Endothelial cell of hepatic sinusoid (primary cell): ENCODE measurements at regions not wholly inside any gene's neighbourhood (a gene's known extent, or its start where the extent isn't known, plus 50 kb on each side); places are given as distances from the start of the nearest gene placed in this dataset.

ENCODE experiments used
- in situ Hi-C: cut with HindIII; loops from 2 replicates; pipeline ENCODE4 v1.10.0; 2017; ENCODE audit warnings: low sequenced_read_pairs

DNA sequence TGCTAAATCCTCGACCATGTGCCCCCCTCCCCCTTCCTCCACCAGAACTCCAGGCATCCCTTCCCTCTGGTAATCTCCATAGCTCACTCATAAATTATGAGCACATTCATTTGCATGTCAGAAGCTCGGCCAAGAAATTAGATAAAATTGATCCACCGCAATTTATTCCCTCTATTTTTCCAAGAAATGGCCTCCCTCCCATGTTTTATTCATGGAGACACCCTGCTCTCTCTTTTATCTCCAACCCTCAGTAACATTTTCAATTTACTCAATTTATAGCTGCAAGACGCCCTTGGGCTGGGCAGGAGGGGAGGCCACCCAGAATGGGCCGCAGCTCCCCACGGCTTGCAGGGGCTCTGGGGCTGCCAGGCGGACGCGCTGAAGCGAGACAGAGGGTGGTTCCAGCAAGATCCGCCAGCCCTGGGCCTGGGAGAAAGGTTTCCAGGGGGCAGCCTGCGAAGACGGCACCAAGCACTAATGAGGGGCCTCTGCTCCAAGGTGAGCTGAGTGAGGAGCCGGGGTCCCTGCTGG is 54.7 kb upstream of the ZNF423 start:
- in situ Hi-C loops: loop anchor here (25.0 kb wide), 1 partner anchor 498 kb away; no protein-coding TSS in a partner anchor

DNA sequence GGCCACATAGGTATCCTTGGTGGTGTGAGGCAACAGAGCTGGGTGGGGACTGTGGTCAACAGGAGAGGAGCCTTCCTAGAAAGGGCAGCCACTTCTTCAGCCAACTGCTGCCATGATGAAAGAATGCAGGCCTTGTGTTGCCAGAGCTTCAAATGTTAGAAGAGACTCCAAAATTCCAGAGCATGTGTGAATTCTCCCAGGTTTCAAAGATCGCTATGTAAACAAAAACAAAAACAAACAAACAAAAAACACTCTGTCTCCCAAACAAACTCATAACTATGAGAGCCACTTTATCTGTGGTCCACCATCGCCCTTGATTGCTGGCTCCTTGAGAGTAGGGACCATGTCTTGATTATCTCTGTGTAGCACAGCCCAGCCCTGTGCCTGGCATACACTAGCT is 55.5 kb upstream of the ZNF423 start:
- in situ Hi-C loops: loop anchor here (25.0 kb wide), 1 partner anchor 499 kb away; no protein-coding TSS in a partner anchor

DNA sequence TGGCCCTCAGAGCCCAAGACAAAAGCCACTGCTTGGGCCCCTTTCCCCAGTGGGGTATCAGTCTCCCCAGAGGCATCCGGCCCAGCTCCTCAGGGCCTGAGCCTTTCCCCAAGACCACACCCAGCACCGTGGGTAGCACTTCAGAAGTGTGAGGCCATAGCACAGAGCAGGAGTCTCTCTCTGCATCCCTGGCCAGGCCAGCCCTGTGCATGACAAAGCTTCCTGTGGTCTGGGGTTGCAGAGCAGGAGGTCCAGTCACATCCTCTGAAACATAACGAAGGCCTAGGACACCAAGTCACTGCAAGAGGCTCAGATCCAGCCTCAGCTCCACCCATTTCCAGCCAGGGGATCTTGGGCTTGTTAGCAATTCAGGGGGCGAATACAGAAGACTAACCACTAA is 56.8 kb upstream of the ZNF423 start:
- in situ Hi-C loops: loop anchor here (25.0 kb wide), 1 partner anchor 500 kb away; no protein-coding TSS in a partner anchor

DNA sequence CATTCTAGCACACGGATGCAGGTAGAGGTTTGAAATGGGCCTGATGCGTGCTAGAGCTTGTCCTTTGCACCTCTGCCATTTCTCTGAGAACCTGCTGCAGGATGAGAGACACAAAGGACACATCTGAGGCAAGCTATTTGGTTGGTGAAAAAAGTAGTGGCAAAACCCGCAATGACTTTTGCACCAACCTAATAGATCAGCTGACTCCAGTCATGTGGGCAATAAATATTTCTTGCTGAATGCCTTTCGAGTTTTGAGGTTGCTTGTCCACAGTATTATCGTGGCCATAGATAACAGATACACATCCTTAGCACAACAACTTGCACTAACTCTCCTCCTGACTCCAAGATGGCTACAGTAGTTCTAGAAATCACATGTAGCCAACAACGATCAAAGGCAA is 57.8 kb upstream of the ZNF423 start:
- in situ Hi-C loops: loop anchor here (25.0 kb wide), 1 partner anchor 501 kb away; no protein-coding TSS in a partner anchor

DNA sequence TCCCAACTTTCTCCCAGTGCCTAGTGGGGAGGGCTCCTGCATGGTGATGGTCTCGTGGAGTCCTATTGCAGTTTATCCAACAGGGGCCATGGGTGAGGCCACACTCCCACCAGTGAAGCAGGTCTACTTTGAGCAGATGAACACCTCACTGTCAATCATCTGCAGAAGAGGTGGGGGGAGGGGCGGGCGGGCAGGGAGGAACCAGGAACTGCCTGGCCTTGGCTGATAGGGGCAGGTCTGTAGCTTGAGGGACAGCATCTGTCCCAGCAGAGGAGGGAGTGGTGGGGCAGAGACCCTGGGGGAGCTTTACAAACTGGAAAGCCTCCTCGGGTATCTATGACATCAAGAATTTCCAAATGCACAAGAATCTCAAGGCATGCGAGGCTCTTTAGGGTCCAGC is 58.7 kb upstream of the ZNF423 start:
- in situ Hi-C loops: loop anchor here (25.0 kb wide), 1 partner anchor 502 kb away; no protein-coding TSS in a partner anchor

DNA sequence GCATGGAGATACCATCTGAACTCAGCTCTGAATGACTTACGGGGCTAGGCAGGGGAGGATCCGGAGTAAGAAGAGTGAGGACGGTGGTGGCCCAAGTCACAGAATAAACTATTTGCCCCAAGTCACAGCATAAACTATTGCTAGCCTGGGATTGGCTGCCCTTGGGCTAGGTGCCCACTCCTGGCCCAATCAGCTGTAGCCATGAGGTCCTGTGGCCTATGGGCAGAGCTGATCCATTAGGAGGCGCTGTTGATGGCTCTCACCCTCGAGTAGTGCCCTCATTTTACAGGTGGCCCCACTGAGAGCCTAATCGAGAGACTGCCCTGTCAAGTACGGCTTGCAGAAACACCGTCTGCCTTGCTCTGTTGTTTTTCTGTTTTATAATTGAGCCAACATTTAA is 62.3 kb upstream of the ZNF423 start:
- in situ Hi-C loops: loop anchor here (25.0 kb wide), 1 partner anchor 506 kb away; no protein-coding TSS in a partner anchor

DNA sequence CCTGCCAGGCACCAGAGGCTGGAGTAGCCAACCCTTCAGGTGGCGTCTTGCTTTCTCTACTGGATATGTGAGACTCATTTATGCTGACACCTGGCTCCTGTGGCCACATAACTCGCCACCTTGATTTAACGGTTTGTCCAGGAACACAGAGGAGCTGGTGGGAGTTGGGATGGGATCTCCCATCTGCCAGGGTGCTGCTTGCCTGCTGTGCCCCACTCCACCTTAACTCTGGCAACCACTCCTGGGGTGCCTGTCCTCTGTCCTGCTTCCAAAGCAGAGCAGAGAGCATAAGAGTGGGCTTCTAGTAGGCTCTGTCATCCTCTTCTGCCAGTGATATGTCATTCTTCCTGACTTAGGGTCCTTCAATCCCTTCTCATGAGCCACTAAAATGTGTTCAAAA is 63.4 kb upstream of the ZNF423 start:
- in situ Hi-C loops: loop anchor here (25.0 kb wide), 1 partner anchor 507 kb away; no protein-coding TSS in a partner anchor

DNA sequence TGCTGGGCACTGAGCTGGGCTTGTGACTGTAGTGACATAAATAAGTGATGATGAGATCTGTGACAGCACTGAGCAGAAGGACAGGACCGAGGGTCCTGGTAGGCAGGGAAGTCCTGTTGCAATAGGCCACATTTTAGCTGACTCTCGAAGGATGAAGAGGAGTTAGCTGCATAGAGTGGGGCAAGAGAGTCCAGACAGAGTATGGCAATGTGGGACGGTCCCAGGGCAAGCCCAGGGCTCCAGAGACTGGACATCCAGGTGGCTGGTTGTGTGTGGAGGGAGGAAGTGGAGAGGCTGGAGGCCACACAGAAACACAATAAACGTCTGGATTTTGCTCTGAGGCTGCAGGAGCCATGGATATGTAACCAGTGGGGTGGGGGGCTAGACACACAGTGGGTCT is 64.5 kb upstream of the ZNF423 start:
- in situ Hi-C loops: loop anchor here (25.0 kb wide), 1 partner anchor 508 kb away; no protein-coding TSS in a partner anchor

DNA sequence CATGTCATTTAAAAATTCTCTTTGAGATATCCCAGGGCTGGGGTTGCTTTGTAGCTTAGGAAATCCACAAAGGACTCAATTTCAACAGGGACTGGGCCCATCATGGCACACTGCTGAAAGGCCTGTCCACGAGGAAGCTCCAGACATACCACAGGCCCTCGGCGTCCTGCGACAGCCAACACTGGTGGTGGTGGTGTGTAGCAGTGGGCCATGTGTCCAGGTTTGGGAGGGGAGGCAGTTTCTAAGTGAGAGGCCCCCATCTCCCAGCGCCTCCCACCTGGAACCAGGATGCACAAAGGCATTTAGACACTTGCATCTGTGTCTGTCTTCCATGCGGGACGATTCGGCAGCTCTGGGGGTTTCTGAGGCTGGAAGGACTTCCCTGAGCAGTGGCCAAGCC is 65.2 kb upstream of the ZNF423 start:
- in situ Hi-C loops: loop anchor here (25.0 kb wide), 1 partner anchor 509 kb away; no protein-coding TSS in a partner anchor

DNA sequence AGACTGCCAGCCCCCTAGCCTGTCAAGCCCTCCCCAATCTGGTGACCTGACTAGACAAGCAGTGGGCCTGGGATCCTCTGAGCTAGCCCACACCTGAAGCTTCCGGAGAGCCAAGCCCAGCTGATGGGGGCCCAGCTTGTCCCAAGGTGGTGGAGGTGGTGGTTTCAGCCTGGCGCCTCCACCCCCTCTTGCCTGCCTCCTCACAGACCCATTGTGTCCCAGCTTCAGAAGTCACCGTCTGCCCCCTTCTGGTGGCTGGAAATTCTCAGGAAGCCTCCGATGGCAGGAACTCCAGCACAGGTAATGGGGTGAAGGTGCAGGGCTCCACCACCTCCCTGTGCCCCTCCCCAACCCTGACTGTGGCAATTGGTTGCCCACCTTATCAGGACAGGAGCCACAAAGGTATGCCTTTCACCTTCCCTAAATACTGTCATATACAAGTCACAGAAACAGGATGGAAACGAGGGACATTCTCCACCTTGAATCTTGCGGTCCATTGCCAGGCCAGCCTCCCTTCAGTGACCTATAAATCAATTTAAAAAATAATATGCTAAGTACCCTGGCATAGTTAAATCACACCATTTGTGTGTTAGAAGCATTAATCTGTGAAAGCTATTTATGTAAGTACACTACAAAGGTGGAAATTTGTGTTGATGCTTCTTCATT is 66.0 kb upstream of the ZNF423 start:
- in situ Hi-C loops: loop anchor here (25.0 kb wide), 1 partner anchor 510 kb away; no protein-coding TSS in a partner anchor

DNA sequence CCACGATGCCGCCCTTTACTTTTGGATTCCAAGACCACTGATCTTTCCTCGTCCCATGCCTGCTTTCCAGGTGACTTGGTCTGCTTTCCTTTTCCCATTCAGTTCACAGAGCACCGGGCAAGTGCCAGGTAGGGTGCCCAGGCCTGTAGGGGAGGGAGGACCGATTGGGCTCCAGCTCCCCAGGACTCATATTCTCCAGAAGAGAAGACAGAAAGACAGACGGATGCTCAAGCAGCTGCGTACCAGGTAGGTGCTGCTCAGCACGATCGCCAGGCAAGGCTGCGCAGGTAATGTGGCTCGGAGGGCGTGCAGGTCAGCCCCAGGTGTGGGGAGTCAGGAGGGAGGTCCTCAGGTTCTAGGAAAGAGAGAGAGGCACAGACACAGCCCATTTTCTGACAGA is 67.5 kb upstream of the ZNF423 start:
- in situ Hi-C loops: loop anchor here (25.0 kb wide), 1 partner anchor 511 kb away; no protein-coding TSS in a partner anchor

DNA sequence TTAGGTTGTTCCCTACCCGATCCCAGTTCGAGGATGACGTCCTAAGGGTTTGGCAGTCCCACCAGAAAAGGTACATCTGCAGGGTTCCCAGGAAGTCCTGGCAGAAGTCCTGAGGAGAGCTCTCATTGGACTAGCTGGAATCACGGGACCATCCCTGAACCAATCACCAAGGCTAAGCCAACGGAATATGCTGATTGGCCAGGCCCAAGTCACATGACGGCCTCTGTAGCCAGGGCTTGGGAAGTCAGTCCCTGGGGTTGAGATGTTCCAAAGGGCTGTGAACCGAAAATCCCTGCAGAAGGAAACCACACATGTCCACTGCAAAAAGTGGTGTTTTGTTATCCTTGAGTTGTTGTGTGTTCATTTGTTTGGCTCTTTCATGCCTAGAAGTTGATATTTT is 68.2 kb upstream of the ZNF423 start:
- in situ Hi-C loops: loop anchor here (25.0 kb wide), 1 partner anchor 512 kb away; no protein-coding TSS in a partner anchor

DNA sequence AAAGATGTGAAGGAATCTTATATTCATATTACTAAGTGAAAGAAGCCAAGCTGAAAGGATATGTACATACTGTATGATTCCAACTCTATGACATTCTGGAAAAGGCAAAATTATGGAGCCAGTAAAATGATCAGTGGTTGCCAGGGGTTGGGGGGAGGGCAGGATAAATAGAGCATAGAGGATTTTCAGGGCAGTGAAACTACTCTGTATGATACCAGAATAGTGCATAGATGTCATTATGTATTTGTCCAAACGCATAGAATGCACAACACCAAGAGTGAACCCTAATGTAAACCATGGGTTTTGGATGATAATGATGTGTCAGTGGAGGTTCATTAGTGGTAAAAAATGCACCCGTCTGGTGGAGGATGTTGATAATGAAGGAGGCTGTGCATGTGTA is 71.0 kb upstream of the ZNF423 start:
- in situ Hi-C loops: no loop called here

DNA sequence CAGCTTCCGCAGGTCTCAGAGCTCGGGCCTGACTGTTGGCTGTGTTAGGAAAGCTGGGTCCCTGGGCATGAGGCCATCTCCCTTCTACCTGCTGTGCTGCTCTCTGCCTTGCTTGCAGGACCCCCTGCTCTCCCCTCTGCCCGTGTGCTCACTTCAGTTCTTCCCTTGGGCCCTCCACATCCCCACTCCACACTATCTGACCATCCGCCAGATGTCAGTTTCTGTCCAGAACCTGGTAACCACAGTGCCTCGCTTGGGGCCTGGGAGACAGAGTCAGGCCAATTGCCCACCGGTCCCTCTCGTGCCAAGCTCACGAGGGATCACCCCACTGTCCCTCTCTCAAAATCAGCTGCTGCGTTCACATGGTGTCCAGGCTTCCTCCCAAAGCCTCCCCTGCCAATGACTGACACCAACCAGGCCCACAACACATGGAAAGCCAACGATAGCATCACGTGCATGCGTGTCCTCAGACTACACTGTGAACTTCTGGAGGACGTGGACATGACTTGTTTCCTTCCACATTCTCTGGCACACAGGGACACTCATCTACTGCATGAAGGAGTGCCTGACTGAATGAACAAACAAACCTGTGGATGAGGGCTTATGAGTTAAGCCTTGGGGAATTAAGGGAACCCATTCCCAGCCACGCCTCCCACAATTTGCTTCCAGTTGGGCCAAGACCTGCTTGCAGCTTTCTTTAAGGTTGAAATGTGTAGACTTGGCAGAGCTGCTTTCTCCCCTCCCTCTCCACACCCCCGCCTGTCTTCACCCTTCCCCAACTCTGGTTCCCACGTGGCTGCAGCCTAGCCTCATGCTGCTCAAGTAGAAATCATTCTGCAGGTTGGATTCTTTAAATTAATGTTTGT is 72.5 kb upstream of the ZNF423 start:
- in situ Hi-C loops: no loop called here

DNA sequence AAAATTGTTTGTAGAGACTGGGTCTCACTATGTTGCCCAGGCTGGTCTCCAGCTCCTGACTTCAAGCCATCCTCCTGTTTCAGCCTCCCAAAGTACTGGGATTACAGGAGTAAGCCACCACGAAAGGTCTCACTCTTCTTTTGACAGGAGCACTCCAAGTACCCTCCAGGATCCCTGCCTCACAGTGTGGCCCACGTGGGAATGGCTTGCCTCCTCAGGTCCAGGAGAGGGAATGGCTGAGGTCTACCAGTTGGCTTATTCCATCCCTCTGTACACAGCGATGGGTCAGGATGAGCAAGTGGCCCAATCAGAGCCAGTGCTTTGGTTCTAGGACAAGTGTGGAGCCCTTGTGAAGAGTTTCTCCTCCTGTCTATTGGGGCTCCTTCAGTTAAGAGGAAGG is 73.7 kb upstream of the ZNF423 start:
- in situ Hi-C loops: no loop called here

DNA sequence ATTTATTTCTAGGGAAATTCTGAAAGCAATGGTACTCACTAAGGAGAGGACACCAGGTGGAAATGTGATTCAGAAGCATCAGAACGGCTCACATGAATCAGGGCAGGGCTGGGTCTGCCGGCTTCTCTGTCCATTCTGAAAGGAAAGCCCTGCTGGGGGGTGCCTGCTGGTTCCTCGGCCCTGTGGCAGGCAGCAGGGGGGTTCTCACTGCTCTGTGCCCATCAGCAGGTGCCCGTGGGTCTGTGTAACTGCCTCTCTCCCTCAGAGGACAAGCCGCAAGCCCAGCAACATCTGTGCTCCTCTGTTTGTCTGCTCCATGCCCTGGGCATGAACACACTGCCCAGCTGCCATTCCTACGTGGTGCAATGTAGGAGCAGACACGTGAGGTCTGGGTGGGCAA is 74.9 kb upstream of the ZNF423 start:
- in situ Hi-C loops: no loop called here

DNA sequence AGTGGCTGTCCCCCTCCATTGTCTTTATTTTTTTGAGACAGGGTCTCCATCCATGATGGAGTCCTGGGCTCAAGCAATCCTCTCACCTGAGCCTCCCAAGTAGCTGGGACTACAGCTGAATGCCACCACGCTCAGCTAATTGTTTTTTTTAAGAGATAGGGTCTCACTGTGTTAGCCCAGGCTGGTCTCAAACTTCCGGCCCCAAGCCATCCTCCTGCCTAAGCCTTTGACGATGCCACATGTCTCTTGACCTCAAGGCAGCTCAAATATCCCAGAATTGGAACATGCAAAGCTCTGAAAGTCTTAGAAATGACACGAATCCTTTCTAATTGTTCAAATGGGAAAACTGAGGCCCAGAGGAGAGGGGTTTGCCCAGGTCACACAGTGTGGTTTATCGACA is 75.4 kb upstream of the ZNF423 start:
- in situ Hi-C loops: no loop called here

DNA sequence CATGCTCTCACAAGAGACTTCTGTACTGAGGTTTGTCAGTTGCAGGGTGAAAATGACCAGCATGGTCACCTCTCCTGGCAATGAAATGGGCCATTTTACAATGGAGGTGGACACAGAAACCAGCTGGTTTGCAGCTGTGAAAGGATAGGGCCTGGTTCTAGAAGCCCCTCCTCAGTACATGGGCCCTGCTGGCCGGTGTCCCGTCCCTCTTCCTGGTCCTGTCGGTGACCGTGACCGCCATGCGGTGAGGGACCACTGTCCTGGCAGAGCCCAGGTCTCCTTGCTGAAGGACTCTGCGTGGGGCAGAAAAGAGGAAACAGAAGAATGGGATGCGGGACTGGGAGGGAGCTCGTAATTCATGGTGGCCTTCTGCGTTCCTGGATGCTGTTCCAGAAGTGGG is 76.0 kb upstream of the ZNF423 start:
- in situ Hi-C loops: no loop called here

DNA sequence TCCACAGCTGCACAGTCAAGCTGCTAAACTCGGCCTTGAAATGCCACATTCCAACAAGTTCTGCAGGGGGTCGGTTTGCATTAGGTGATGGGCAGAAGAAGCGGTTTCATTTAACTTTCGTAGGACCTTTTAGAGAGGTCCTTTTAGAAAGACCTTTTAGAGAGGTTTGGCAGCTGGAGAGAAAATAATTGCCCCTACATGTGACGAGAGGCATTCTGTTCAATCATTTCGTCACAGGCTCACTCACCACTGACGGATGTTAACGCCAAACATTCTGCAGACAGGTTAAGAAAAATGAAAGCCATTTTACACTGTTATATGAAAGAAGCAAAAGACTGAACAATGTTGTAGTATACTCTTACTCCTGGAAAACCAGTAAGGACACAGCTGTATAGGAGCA is 76.5 kb upstream of the ZNF423 start:
- in situ Hi-C loops: no loop called here

DNA sequence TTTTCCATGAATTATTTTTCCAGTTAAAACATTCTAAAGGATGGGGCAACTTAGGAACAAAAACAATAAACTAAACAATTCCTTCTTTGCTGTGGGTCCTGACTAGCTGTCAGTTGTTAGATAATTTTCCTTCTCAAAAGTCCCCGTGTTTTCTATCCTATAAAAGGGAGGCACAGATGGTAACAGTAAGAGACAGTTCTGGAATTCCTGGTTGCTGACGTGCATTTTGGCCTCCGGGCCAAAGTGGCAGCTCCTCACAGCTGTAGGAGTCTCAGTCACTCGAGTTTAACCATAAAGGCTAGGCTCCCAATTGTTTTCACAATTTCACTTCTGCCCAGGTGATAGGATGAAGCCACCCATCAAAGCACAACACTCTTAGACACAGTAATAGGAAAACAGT is 77.0 kb upstream of the ZNF423 start:
- in situ Hi-C loops: no loop called here

DNA sequence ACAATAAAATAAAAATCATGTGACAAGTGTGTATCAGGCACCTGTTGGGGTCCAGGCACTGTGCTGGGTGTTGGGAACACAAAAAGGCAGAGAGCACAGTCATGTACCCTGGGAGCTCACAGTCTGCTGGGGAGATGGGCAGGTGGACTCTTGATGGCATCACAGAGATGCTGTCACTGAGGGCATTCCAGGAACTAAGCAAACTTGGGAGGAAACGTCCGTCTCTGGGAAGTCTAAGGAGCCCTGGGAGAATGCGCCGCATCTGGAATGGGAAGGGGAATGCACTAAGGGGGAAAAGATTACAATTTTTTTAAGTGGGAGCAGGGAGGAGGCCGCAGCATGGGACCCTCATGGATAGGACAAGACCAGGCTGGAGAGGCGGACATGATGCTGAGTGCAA is 80.9 kb upstream of the ZNF423 start:
- in situ Hi-C loops: no loop called here
